Activated CD8-positive, alpha-beta T cell treated with anti-CD3 and anti-CD28 coated beads for 36 hours (primary cell): ENCODE measurements at regions not wholly inside any gene's neighbourhood (a gene's known extent, or its start where the extent isn't known, plus 50 kb on each side); places are given as distances from the start of the nearest gene placed in this dataset.

Experiments
- ATAC-seq: fragments of 200-7000 bp; cut with Tn5 transposase; one replicate; pipeline ENCODE4 v1.10.0; 2021; ENCODE audit warnings: mild to moderate bottlenecking, moderate library complexity
- CTCF ChIA-PET: fragments of 350-600 bp; sonication (Branson Sonifier 250); formaldehyde crosslinking; loops from one replicate; lab custom pipeline; 2021; ENCODE audit warnings: antibody characterized with exemption; lab: Charles Lee
- POLR2A ChIA-PET: fragments of 350-600 bp; sonication (Branson Sonifier 250); formaldehyde crosslinking; loops from one replicate; lab custom pipeline; 2021; ENCODE audit warnings: antibody characterized with exemption; lab: Charles Lee
- DNase-seq: peaks from one replicate; pipeline ENCODE4 v3.0.0-alpha.2; 2020
- H3K27ac Mint-ChIP-seq: one replicate; pipeline ENCODE4 v1.8.0; 2021; ENCODE audit warnings: mild to moderate bottlenecking, mixed read lengths
- H3K27me3 Mint-ChIP-seq: one replicate; pipeline ENCODE4 v1.8.0; 2021; ENCODE audit warnings: mixed read lengths
- H3K36me3 Mint-ChIP-seq: one replicate; pipeline ENCODE4 v1.8.0; 2021; ENCODE audit warnings: low read depth, mixed read lengths
- H3K4me1 Mint-ChIP-seq: one replicate; pipeline ENCODE4 v1.8.0; 2021; ENCODE audit warnings: low read depth, mixed read lengths
- H3K4me3 Mint-ChIP-seq: one replicate; pipeline ENCODE4 v1.8.0; 2021; ENCODE audit warnings: mild to moderate bottlenecking, moderate library complexity, mixed read lengths
- H3K9me3 Mint-ChIP-seq: one replicate; pipeline ENCODE4 v1.8.0; 2021; ENCODE audit warnings: mixed read lengths
- intact Hi-C: fragments of 100-400 bp; cut with micrococcal nuclease; formaldehyde crosslinking; loops from one replicate; pipeline ENCODE4 v1.10.0; 2022
- TF ChIP-seq, protein P1 (sequence below): fragments of 200-600 bp; IDR thresholded peaks from one replicate; pipeline ENCODE4 v1.8.0; 2022; ENCODE audit warnings: antibody characterized with exemption, mild to moderate bottlenecking

DNA sequence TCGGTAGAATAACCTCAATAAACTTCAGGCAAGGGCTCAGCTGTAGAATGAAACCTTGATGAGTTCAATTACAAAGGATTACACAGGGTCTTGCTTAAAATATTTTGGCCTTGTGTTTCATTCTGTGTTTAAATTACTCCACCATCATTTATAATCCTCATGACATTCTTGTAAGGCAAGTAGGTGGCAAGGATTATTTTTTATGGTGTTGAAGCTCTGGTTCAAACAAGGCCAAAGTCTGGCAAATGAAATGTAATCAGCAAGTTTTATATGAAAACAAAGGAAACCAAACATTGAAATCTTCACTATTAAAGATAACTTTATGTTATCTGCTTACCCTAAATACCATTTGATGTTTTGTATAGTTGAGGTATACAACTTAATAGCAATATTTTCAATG lies 221.3 kb upstream of the HES1 start:
- H3K36me3 Mint-ChIP-seq: no peaks in the 10 kb centered on the region
- H3K9me3 Mint-ChIP-seq: no peaks in the 10 kb centered on the region
- intact Hi-C loops: no loop called here
- CTCF ChIA-PET: interaction anchor here (1.2 to 1.5 kb wide), 2 partner anchors 15 to 30 kb away, joined by 4 to 6 read pairs; no protein-coding TSS in a partner anchor
- TF ChIP-seq, protein P1, sequence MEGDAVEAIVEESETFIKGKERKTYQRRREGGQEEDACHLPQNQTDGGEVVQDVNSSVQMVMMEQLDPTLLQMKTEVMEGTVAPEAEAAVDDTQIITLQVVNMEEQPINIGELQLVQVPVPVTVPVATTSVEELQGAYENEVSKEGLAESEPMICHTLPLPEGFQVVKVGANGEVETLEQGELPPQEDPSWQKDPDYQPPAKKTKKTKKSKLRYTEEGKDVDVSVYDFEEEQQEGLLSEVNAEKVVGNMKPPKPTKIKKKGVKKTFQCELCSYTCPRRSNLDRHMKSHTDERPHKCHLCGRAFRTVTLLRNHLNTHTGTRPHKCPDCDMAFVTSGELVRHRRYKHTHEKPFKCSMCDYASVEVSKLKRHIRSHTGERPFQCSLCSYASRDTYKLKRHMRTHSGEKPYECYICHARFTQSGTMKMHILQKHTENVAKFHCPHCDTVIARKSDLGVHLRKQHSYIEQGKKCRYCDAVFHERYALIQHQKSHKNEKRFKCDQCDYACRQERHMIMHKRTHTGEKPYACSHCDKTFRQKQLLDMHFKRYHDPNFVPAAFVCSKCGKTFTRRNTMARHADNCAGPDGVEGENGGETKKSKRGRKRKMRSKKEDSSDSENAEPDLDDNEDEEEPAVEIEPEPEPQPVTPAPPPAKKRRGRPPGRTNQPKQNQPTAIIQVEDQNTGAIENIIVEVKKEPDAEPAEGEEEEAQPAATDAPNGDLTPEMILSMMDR: no peak
- no peak for ATAC-seq
- H3K4me3 Mint-ChIP-seq: no peak overlapping the region
- H3K4me1 Mint-ChIP-seq: peaks cover 15% of the 10 kb centered on the region
- POLR2A ChIA-PET: no interaction called here
- no peaks in the 10 kb centered on the region for H3K27me3 Mint-ChIP-seq
- DNase-seq: no peak
- no peak overlapping the region for H3K27ac Mint-ChIP-seq

DNA sequence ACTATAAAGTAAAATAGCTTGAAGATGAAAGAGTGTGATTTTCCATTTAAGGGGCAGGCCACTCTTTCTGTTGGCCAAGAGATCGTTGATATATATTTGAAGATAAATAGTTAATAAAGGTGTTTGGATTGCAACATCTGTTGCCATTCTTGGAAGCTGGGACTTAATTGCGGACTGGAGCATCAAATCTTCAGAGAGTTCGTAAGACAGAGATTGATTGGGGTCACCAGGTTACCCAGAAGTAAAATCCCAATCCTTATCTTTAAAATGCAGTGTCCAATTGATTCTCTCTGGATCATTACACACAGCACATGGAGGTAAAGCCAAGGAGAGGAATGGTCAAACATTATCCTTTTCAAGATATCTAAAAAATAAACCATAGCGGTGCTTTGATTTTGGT lies 220.8 kb upstream of the HES1 start:
- no peaks in the 10 kb centered on the region for H3K27me3 Mint-ChIP-seq
- intact Hi-C loops: no loop called here
- H3K9me3 Mint-ChIP-seq: no peaks in the 10 kb centered on the region
- no peak overlapping the region for H3K4me3 Mint-ChIP-seq
- ATAC-seq (no peak), DNase-seq (no peak)
- POLR2A ChIA-PET: no interaction called here
- TF ChIP-seq, protein P1: no peak
- H3K4me1 Mint-ChIP-seq: peaks cover 11% of the 10 kb centered on the region
- H3K27ac Mint-ChIP-seq: no peak overlapping the region
- H3K36me3 Mint-ChIP-seq: no peaks in the 10 kb centered on the region
- CTCF ChIA-PET: interaction anchor here (1.5 kb wide), 1 partner anchor 15 kb away, joined by 6 read pairs; no protein-coding TSS in a partner anchor

DNA sequence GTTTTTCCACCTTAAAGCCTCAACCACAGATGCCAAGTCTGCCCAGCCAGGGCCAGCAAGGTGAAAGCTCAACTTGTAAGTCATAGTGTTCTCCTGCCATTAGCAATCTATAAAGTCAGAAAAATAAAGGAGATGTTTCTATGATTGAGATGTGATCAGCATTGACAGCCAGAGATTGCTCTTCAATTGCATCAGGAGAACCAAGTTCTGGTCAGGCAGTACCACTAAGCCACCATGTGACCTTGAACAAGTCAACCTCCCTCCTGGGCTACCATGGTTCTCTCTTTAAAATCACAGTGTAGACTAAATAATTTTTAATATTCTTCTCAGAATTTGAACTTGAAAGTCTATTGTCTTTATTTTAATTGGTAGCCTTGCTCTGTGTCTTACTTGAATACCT lies 220.3 kb upstream of the HES1 start:
- H3K9me3 Mint-ChIP-seq: no peaks in the 10 kb centered on the region
- TF ChIP-seq, protein P1: no peak
- POLR2A ChIA-PET: interaction anchor here (0.7 kb wide), 1 partner anchor 217 kb away, joined by 3 read pairs; no protein-coding TSS in a partner anchor
- H3K36me3 Mint-ChIP-seq: no peaks in the 10 kb centered on the region
- no peak for DNase-seq
- peaks cover 6% of the 10 kb centered on the region for H3K4me1 Mint-ChIP-seq
- CTCF ChIA-PET: interaction anchor here (1.5 kb wide), 1 partner anchor 14 kb away, joined by 6 read pairs; no protein-coding TSS in a partner anchor
- no peak for ATAC-seq
- H3K27me3 Mint-ChIP-seq: no peaks in the 10 kb centered on the region
- H3K27ac Mint-ChIP-seq: no peak overlapping the region
- no peak overlapping the region for H3K4me3 Mint-ChIP-seq
- intact Hi-C loops: no loop called here

DNA sequence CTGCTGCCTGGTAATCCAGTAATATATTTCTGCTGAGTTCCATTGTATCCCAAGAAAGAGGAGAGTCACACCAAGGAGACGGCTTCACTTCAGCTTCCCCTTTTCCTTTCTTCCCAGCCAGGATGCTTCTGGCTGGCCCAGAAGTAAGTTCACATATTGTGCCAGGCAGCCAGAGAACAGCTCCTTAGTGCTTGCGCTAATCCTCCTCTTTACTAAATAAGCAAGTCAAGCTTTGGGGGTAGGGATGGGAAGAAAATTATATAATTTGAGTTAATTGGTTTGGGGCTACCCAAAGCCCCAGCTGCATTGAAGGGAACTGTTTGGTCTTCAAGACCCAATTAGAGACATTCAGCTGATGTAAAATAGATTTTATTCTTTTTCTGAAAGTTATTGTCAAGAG lies 218.8 kb upstream of the HES1 start:
- DNase-seq (no peak), ATAC-seq (no peak)
- ChIA-PET CTCF (no interaction called here), POLR2A (no interaction called here)
- H3K27ac Mint-ChIP-seq: no peak overlapping the region
- H3K9me3 Mint-ChIP-seq: no peaks in the 10 kb centered on the region
- H3K27me3 Mint-ChIP-seq: no peaks in the 10 kb centered on the region
- intact Hi-C loops: no loop called here
- TF ChIP-seq, protein P1: no peak
- H3K36me3 Mint-ChIP-seq: no peaks in the 10 kb centered on the region
- no peak overlapping the region for H3K4me3 Mint-ChIP-seq
- H3K4me1 Mint-ChIP-seq: no peaks in the 10 kb centered on the region

DNA sequence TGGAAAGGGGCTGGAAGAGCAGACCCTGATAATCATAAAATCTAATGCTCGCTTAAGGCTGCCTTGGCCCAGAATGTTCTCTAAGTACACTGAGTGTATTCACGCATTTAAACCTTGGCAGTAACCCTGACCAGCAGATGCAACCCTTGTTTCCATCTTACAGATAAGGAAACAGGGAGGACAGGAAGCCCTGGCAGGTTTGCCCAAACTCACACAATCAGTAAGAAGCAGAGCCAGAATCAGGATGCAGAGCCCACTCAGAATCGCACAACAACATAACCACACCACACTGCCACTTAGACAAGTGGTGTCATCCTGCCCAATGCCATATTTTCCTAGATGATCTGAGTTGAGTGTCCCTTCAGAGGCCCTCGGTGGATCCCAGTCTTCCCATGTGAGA lies 214.5 kb upstream of the HES1 start:
- CTCF ChIA-PET: no interaction called here
- DNase-seq: no peak

More for the DNA sequence above, 214.5 kb upstream of the HES1 start:
- TF ChIP-seq, protein P1: no peak
- no peak for ATAC-seq
- H3K36me3 Mint-ChIP-seq: no peaks in the 10 kb centered on the region
- no peaks in the 10 kb centered on the region for H3K27me3 Mint-ChIP-seq
- peaks cover 6% of the 10 kb centered on the region for H3K9me3 Mint-ChIP-seq
- H3K4me1 Mint-ChIP-seq: no peaks in the 10 kb centered on the region
- intact Hi-C loops: no loop called here
- H3K27ac Mint-ChIP-seq: no peak overlapping the region
- POLR2A ChIA-PET: no interaction called here
- H3K4me3 Mint-ChIP-seq: no peak overlapping the region
